GM21737 (cell line): ENCODE measurements at regions not wholly inside any gene's neighbourhood (a gene's known extent, or its start where the extent isn't known, plus 50 kb on each side); places are given as distances from the start of the nearest gene placed in this dataset.

Experiments used
- ATAC-seq: cut with Tn5 transposase; IDR thresholded peaks from one replicate; pipeline ENCODE4 v1.9.1; 2021; ENCODE audit warnings: mild to moderate bottlenecking, moderate library complexity; ENCODE audit not compliant: unreplicated experiment

DNA sequence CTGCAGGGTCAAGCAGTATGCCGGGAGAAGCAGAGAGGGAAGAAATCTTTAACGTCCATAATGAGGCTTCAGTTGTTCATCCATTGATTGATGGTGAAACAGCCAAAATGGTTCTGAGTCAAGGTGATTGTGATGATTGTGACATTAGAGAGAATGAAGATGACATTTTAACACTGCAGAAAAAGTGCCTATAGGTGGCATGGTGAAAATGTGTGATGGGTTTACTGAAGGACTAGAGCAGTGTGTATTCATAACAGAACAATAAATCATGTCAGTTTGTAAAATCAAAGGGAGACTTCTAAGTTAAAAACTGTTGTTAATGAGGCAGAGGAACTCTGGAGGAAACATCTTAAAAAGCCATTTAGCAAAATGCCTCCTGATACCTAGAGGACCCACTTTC is 57.7 kb upstream of the CAND1 start:
- no peak for ATAC-seq

GRCh38 chr12:67217647-67218046 is 51.5 kb upstream of the CAND1 start:
- ATAC-seq = no peak
